ENCODE measurements at regions not wholly inside any gene's neighbourhood (a gene's known extent, or its start where the extent isn't known, plus 50 kb on each side); places are given as distances from the start of the nearest gene placed in this dataset.

GRCh38 chr4:157999723-158000122 lies 173.1 kb downstream of the GASK1B start:
- Histone ChIP-seq H2BK15ac (ENCODE audit: low read length) (no peak overlapping the region), H3K4ac (ENCODE audit: low read length) (no peak overlapping the region), H3K23ac (ENCODE audit: low read depth, low read length, poor library complexity) (no peak overlapping the region), H2BK5ac (ENCODE audit: low read length) (no peak overlapping the region), H3K79me1 (ENCODE audit: low read depth, low read length) (no peaks in the 10 kb centered on the region), H3K4me1 (ENCODE audit: control insufficient read depth in 2 of 2, insufficient read depth in 1 of 2, low read depth in 1 of 2, low read length in 2 of 2) (peaks cover 0 to 2% of the 10 kb centered on the region in 2 donors), H3K4me3 (ENCODE audit: low read length in 2 of 2) (no peak overlapping the region), H3K9ac (ENCODE audit: low read depth, low read length, poor library complexity) (no peak overlapping the region), H2BK12ac (ENCODE audit: low read length) (no peak overlapping the region), H3K4me2 (ENCODE audit: insufficient read depth, low read length, poor library complexity, severe bottlenecking) (no peak overlapping the region), H3K14ac (ENCODE audit: low read length) (no peak overlapping the region), H4K8ac (ENCODE audit: low read depth, low read length) (no peak overlapping the region), H2BK120ac (ENCODE audit: low read depth, low read length) (no peak overlapping the region), H3K27me3 (ENCODE audit: control insufficient read depth in 3 of 3, insufficient read depth in 3 of 3, low read depth in 1 of 3, low read length in 3 of 3) (no peaks in the 10 kb centered on the region), H3K9me3 (replicated peaks in 1 of 2; ENCODE audit: control insufficient read depth in 2 of 2, insufficient read depth in 1 of 2, low read depth in 1 of 2, low read length in 2 of 2) (no peaks in the 10 kb centered on the region), H2AFZ (ENCODE audit: low read length) (no peak overlapping the region), H3K36me3 (replicated peaks in 1 of 2; ENCODE audit: control insufficient read depth in 2 of 2, insufficient read depth in 2 of 2, low read length in 2 of 2) (no peaks in the 10 kb centered on the region), H4K91ac (ENCODE audit: low read depth, low read length, poor library complexity) (no peak overlapping the region), H3K18ac (ENCODE audit: low read length) (no peak overlapping the region), H3K27ac (replicated peaks; ENCODE audit: low read length) (no peak overlapping the region), H2AK5ac (ENCODE audit: low read depth, low read length) (no peak overlapping the region)
- no CpG with 5 or more reads among the region's 1 CpG for WGBS, 2 donors (ENCODE audit: extremely low coverage in 2 of 2, insufficient read length in 2 of 2, insufficient replicate concordance in 1 of 2)
- no peak for DNase-seq (ENCODE audit: low spot score)

GRCh38 chr4:157997296-157997695 lies 175.5 kb downstream of the GASK1B start:
- Histone ChIP-seq H4K8ac (ENCODE audit: low read depth, low read length) (no peak overlapping the region), H3K36me3 (replicated peaks in 1 of 2; ENCODE audit: control insufficient read depth in 2 of 2, insufficient read depth in 2 of 2, low read length in 2 of 2) (no peaks in the 10 kb centered on the region), H3K27me3 (ENCODE audit: control insufficient read depth in 3 of 3, insufficient read depth in 3 of 3, low read depth in 1 of 3, low read length in 3 of 3) (no peaks in the 10 kb centered on the region), H3K4me3 (ENCODE audit: low read length in 2 of 2) (no peak overlapping the region), H2BK15ac (ENCODE audit: low read length) (no peak overlapping the region), H3K4ac (ENCODE audit: low read length) (no peak overlapping the region), H3K14ac (ENCODE audit: low read length) (no peak overlapping the region), H3K23ac (ENCODE audit: low read depth, low read length, poor library complexity) (no peak overlapping the region), H2AK5ac (ENCODE audit: low read depth, low read length) (no peak overlapping the region), H3K4me2 (ENCODE audit: insufficient read depth, low read length, poor library complexity, severe bottlenecking) (no peak overlapping the region), H4K91ac (ENCODE audit: low read depth, low read length, poor library complexity) (no peak overlapping the region), H2BK12ac (ENCODE audit: low read length) (no peak overlapping the region), H3K4me1 (ENCODE audit: control insufficient read depth in 2 of 2, insufficient read depth in 1 of 2, low read depth in 1 of 2, low read length in 2 of 2) (peaks cover 0 to 2% of the 10 kb centered on the region in 2 donors), H2AFZ (ENCODE audit: low read length) (no peak overlapping the region), H3K9ac (ENCODE audit: low read depth, low read length, poor library complexity) (no peak overlapping the region), H3K79me1 (ENCODE audit: low read depth, low read length) (no peaks in the 10 kb centered on the region), H2BK120ac (ENCODE audit: low read depth, low read length) (no peak overlapping the region), H3K9me3 (replicated peaks in 1 of 2; ENCODE audit: control insufficient read depth in 2 of 2, insufficient read depth in 1 of 2, low read depth in 1 of 2, low read length in 2 of 2) (no peaks in the 10 kb centered on the region), H3K27ac (replicated peaks; ENCODE audit: low read length) (no peak overlapping the region), H3K18ac (ENCODE audit: low read length) (no peak overlapping the region), H2BK5ac (ENCODE audit: low read length) (no peak overlapping the region)
- no peak for DNase-seq (ENCODE audit: low spot score)
- WGBS, 2 donors (ENCODE audit: extremely low coverage in 2 of 2, insufficient read length in 2 of 2, insufficient replicate concordance in 1 of 2): no CpG with 5 or more reads among the region's 1 CpG

- Histone ChIP-seq H4K8ac (ENCODE audit: low read depth, low read length) (no peak overlapping the region), H2AFZ (ENCODE audit: low read length) (peak overlapping the region; percentile 21), H2BK12ac (ENCODE audit: low read length) (no peak overlapping the region), H3K36me3 (replicated peaks in 1 of 2; ENCODE audit: control insufficient read depth in 2 of 2, insufficient read depth in 2 of 2, low read length in 2 of 2) (no peaks in the 10 kb centered on the region), H4K91ac (ENCODE audit: low read depth, low read length, poor library complexity) (no peak overlapping the region), H3K9me3 (replicated peaks in 1 of 2; ENCODE audit: control insufficient read depth in 2 of 2, insufficient read depth in 1 of 2, low read depth in 1 of 2, low read length in 2 of 2) (no peaks in the 10 kb centered on the region), H2BK5ac (ENCODE audit: low read length) (no peak overlapping the region), H3K4ac (ENCODE audit: low read length) (no peak overlapping the region), H3K18ac (ENCODE audit: low read length) (no peak overlapping the region), H3K9ac (ENCODE audit: low read depth, low read length, poor library complexity) (no peak overlapping the region), H2BK120ac (ENCODE audit: low read depth, low read length) (no peak overlapping the region), H3K27me3 (ENCODE audit: control insufficient read depth in 3 of 3, insufficient read depth in 3 of 3, low read depth in 1 of 3, low read length in 3 of 3) (no peaks in the 10 kb centered on the region), H3K4me3 (ENCODE audit: low read length in 2 of 2) (no peak overlapping the region), H3K4me1 (ENCODE audit: control insufficient read depth in 2 of 2, insufficient read depth in 1 of 2, low read depth in 1 of 2, low read length in 2 of 2) (peaks cover 0 to 2% of the 10 kb centered on the region in 2 donors), H3K23ac (ENCODE audit: low read depth, low read length, poor library complexity) (no peak overlapping the region), H2AK5ac (ENCODE audit: low read depth, low read length) (no peak overlapping the region), H3K79me1 (ENCODE audit: low read depth, low read length) (no peaks in the 10 kb centered on the region), H3K4me2 (ENCODE audit: insufficient read depth, low read length, poor library complexity, severe bottlenecking) (no peak overlapping the region), H2BK15ac (ENCODE audit: low read length) (no peak overlapping the region), H3K14ac (ENCODE audit: low read length) (no peak overlapping the region), H3K27ac (replicated peaks; ENCODE audit: low read length) (no peak overlapping the region)
- no CpG with 5 or more reads among the region's 6 CpGs for WGBS, 2 donors (ENCODE audit: extremely low coverage in 2 of 2, insufficient read length in 2 of 2, insufficient replicate concordance in 1 of 2)
- no peak for DNase-seq (ENCODE audit: low spot score)
Measured at GRCh38 chr4:157996061-157997028, 176.5 kb downstream of the GASK1B start.

- H2BK12ac ChIP-seq (ENCODE audit: low read length): no peak overlapping the region
- H2BK120ac ChIP-seq (ENCODE audit: low read depth, low read length): no peak overlapping the region
- no peak overlapping the region for H2BK15ac ChIP-seq (ENCODE audit: low read length)
- no peak for DNase-seq (ENCODE audit: low spot score)
- no peak overlapping the region for H3K9ac ChIP-seq (ENCODE audit: low read depth, low read length, poor library complexity)
- no peaks in the 10 kb centered on the region for H3K9me3 ChIP-seq (replicated peaks in 1 of 2; ENCODE audit: control insufficient read depth in 2 of 2, insufficient read depth in 1 of 2, low read depth in 1 of 2, low read length in 2 of 2)
- peak overlapping the region; percentile 12 for H2AFZ ChIP-seq (ENCODE audit: low read length)
- no peaks in the 10 kb centered on the region for H3K36me3 ChIP-seq (replicated peaks in 1 of 2; ENCODE audit: control insufficient read depth in 2 of 2, insufficient read depth in 2 of 2, low read length in 2 of 2)
- H3K18ac ChIP-seq (ENCODE audit: low read length): no peak overlapping the region
- no peak overlapping the region for H3K14ac ChIP-seq (ENCODE audit: low read length)
- no peaks in the 10 kb centered on the region for H3K79me1 ChIP-seq (ENCODE audit: low read depth, low read length)
- no peak overlapping the region for H4K8ac ChIP-seq (ENCODE audit: low read depth, low read length)
- no peak overlapping the region for H2AK5ac ChIP-seq (ENCODE audit: low read depth, low read length)
- no peak overlapping the region for H2BK5ac ChIP-seq (ENCODE audit: low read length)
- H4K91ac ChIP-seq (ENCODE audit: low read depth, low read length, poor library complexity): no peak overlapping the region
- H3K4ac ChIP-seq (ENCODE audit: low read length): no peak overlapping the region
- no peaks in the 10 kb centered on the region for H3K27me3 ChIP-seq (ENCODE audit: control insufficient read depth in 3 of 3, insufficient read depth in 3 of 3, low read depth in 1 of 3, low read length in 3 of 3)
- WGBS, 2 donors (ENCODE audit: extremely low coverage in 2 of 2, insufficient read length in 2 of 2, insufficient replicate concordance in 1 of 2): no CpG with 5 or more reads among the region's 6 CpGs
- no peak overlapping the region for H3K23ac ChIP-seq (ENCODE audit: low read depth, low read length, poor library complexity)
- no peak overlapping the region for H3K4me2 ChIP-seq (ENCODE audit: insufficient read depth, low read length, poor library complexity, severe bottlenecking)
- H3K4me1 ChIP-seq (ENCODE audit: control insufficient read depth in 2 of 2, insufficient read depth in 1 of 2, low read depth in 1 of 2, low read length in 2 of 2): peaks cover 0 to 2% of the 10 kb centered on the region in 2 donors
- no peak overlapping the region for H3K4me3 ChIP-seq (ENCODE audit: low read length in 2 of 2)
- H3K27ac ChIP-seq (replicated peaks; ENCODE audit: low read length): no peak overlapping the region
Measured at GRCh38 chr4:157994863-157995262, 178.0 kb downstream of the GASK1B start.
